ENCODE measurements at regions not wholly inside any gene's neighbourhood (a gene's known extent, or its start where the extent isn't known, plus 50 kb on each side); places are given as distances from the start of the nearest gene placed in this dataset.
"Not testable (repeated sequence)": the region's sequence is repeated elsewhere in the genome, so short reads cannot be mapped to it uniquely, and the experiment has no call there.

DNA sequence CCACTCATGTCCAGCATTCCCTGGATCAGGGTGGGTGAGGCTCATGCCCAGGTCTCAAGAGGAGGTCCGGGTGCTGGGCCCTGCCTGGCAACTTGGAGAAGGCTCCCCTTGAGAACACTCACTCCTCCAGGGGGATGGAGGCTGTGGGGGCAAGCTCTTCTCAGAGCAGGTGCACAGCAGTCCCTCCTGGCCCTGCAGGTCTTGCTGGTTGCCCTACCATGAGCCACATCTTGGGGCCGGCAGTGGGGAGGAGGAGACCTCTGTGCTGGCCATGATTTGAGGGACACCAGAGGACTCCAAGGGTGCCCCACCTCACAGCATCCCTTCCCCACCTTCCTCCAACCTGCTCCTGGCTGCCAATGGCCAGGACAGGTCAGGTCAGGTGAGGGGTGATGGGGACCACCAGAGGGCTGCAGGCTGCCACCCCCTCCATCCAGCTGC lies 87.4 kb upstream of the RET start:
- no peak for DNase-seq

DNA sequence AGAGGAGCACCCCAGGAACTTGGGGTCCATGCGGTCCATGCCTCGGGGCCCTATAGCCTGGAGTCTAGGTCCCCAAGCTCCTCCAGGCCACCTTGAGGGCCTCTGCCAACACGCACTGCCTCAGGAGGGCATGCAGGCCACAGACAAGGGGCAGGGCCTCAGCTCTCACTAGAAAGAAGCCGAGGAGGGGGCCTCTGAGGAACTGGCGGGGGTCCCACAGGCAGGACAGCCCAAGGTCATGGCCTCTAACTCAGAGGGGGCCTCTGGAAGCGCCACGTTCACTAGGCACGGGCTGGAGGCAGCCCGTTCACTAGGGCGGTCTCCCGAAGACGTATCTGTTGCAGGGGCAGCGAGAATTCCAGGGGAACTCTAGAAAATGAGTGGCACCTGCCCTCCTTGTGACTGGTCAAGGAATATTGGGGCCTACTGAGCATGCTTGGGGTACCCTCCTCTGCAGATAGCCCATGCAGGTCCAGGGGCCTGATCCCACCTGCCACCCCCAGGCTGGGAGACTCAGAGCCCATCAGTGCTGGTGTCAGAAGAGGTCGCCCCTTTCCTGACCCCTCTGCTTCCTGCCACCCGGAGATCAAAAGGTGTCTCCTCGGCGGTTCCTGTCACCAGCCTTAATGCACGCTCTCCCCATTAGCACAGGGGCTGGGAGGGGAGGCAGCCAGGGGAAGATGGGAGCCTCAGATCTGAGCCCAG lies 86.7 kb upstream of the RET start:
- no peak for DNase-seq

DNA sequence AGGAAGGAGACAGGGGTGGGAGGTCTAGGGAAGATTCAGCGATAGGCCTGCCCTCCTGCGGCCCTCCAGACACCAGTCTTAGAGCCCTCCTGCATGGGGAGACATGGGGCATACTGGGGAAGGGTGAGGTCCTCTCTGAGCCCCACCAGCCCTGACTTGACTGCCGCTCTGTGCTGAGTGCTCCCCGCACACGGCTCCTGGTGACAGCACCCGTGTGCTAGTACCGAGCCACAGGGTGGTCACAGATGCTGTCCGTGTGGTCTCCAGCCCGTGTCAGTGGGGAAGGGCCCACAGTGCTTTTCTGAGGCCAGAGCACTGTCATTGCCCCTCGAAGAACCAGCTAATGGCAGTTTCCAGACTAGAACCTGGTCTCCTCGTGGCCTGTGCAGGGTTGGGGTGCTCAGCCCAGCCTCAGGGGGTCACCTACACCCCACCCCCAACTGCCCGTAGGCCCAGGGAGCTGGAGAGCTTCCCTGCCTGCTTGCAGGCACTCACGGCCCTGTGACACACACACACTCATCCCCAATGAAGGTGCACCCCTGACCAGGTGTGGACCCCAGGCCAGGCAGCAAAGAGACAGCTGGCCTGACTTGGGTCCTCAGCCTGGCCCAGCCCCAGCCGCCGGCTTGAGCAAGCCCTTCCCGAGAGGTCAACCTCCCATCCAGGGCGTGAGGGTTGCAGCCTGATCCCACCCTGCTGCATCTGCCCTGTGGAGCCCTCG lies 86.0 kb upstream of the RET start:
- no peak for DNase-seq

DNA sequence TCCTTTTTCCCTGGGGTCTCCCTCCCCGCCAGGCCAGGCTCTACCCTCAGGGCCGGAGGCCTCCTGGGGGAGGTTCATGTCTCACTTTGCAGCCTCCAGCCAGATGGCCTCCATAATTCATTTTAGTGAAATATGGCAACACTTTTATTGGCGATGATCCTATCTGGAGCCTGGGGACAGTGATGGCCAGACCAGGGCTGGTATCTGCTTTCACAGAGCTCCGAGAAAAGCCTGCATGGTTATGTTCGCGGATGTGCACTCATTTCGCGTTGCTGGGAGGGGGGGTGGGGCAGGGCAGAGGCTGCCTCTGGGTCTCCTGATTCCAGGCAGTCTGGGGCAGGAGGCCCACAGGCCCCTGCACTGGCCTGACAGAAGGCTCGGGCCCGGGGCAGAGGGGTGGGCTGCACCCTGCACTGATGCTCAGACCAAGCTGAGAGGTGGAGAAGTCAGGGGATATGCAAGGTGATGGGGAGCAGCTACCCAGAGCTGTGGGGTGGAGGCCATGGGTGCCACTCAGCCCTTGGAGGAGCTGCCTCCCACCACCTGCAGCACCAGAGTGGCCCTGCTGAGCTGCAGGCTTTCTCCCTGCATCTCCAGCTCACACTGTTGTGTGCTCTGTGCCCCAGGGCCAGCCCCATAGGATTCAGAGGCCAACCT lies 85.3 kb upstream of the RET start:
- no peak for DNase-seq

DNA sequence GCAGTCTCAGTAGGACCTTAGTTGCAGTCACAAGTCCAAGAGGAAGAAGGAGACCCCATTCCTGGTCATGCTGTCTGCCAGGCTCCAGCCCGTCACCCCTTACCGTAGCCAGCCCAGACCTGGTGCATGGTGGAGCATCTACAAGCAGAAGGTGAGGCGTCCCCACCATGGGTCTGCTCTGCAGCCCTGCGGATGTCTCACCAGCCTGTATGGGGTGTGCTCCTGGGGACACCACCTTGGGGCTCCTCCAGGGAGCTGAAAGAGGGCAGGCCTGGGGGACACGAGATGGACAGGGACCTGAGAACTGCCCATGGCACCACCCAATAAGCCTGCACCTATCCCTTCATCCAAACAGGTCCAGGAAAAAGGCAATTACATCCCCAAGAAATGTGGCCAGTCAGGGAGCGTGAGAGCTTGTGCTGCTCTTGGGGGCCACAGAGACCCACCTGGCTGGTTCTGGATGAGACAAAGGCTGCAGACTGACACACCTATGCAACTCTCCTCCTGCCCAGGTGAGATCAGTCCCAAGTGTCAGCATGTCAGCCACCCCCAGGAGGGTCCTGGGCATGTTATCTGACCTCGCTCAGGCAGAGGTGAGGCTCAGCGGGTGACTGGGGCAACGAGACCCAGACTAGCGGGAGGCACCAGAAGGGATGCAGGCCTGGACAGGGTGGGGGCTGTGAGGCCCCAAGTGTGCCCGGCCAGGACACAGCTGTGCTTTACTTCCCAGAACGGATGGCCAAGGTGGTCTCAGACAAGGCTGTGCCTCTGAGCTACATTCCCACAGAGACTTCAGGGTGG lies 84.5 kb upstream of the RET start:
- no peak for DNase-seq

DNA sequence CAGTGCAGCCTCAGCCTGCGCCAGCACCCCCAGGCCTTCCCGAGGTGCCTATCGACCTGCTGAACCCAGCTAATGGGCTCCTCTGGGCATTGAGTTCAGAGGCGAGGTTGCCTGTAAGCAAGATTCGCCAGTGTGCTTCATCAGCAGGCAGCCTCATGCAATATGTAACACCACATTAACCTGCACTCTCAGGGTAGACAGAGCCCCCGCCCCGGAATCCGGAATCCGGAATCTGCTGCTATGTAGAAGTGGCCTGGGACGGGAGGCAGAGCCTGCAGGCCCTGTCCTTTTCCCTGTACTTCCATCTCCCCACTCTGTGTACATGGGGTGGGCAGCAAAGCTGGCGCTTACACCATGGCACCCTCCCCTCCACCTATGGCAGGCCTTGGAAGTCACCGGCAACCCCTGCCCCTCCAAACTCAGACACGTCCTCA lies 83.9 kb upstream of the RET start:
- no peak for DNase-seq

DNA sequence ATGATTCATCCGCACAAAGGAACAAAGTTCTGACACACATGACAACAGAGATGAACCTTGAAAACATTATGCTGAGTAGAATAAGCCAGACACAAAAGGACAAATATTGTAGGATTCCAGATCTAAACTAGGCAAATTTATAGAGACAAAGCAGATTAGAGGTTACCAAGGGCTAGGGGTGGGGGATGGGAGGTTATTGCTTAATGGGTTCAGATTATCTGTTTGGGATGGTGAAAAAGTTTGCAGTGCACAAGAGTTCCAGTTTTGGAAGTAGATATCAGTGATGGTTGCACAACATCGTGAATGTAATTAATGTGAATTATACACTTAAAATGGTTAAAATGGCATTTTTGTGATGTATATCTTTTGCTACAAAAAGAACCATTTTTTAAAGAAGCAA lies 82.0 kb upstream of the RET start:
- not testable (repeated sequence) for DNase-seq

DNA sequence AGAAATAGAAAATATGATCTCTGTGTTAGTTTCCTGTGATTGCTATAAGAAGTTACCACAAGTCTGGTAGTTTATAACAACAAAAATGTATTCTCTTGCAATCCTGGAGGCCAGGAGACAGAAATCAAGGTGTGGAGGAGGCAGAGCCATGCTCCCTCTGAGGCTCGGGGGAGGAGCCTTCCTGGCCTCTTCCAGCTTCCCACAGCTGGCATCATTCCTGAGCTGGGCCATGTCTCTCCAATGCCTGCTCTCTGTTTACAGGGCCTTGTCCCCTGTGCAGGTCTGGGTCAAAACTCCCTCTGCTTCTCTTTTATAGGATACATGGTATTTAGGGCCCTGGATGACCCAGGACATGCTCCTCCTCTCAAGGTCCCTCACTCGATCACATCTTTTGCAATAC lies 81.3 kb upstream of the RET start:
- no peak for DNase-seq

DNA sequence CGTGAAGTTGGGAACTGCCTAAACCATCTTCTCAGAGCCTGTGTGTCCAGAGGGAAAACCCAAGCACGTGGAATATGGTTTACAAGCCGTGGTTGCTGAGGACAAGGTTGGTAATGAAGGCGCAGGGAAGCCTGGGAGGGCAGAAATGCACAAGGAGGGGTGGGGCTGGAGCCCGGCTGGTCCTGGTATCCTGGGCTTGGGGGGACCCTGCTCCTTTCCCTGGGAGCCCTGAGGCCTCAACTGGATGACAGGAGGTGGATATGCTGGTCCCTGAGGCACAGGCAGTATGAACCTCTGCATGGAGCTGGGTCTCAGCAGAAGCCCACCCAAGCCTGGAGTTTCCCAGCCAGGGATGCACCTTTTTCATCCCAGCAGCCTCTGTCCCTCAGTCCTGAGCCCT lies 80.3 kb upstream of the RET start:
- no peak for DNase-seq

DNA sequence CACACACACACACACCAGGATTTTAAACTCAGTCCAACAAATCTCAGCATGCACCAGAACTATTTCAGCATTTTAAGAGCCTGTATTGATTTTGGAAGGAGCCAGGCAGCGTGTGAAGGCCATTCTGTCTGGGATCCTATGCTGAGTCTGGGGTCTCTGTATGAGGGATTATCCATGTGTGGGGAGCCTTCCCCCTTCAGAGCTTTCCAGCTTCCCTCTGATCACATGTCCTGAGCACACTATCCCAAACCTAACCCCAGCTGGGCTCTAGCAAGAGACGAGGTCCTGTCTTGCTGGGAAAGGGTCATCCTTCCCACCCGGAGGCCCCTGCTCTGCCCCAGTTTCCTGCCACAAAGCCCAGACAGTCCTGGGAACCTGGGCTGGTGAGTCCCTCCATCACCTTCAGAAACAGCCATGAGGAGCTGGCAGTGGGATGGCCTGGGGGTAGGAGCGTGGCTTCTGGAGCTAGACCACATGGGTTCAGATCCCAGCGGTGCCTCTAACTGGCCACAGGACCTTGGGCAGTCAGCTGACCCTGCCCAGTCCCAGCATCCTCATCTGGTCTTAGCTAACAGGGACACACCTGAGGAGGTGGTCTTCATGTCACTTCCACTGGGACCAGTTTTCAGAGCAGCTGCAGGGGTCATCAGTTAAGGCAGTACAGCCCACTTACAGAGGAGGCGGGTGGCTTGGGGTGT lies 79.6 kb upstream of the RET start:
- DNase-seq, result no peak

DNA sequence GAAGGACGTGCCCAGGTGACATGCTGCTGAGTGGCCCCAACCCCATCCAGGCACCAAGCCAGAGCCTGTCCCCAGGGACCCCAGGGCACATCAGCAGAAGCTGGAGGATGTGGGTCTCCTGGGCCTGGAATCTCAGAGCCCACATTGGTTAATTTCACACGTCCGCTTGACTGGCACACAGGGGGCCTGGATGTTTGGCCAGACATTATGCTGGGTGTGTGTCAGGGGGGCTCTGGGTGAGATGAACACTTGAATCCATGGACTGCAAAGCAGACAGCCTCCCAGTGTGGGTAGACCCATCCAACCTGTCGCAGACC lies 79.1 kb upstream of the RET start:
- DNase-seq, result no peak

DNA sequence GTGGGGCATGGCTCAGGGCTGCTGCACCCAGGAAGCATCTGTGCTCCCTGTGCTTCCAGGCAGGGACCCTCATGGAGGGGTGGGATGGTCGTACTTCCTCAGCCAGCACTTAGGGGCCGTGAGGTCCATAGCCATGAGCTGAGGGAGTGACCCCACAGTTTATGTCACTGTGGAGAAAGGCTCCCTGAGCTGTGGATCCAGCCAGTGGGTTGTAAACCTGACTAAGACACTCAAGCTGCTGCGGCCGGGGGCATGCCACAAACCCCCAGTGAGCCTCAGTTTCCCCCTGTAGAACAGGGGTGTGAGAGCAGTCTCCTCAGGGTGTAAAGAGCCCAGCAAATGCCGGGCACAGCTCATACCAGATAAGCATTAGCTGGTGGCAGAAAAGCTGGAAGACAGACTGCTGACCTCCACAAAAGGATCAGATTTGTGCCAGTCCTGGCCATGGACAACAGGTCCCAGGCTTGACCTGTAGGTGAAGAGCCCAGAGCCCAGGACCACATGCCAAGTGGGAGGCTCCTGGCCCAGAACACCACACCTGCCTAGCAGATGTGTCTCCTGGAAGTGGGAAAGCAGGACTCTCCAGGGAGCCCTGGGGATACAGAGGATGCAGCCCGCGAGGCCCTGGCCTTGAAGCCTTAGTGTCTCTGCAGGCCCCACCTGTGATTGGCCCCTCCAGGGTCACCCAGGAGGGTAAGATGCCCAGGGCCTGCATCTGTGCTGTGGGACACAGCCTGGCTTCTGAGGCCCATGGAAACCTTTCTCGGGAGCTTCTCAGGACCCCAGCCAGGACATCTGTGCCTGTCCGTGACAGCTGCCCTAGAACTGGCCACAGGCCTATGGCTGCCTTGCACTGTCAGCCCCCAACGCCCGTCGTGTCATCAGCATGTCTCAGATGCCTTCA lies 78.1 kb upstream of the RET start:
- DNase-seq, result no peak

DNA sequence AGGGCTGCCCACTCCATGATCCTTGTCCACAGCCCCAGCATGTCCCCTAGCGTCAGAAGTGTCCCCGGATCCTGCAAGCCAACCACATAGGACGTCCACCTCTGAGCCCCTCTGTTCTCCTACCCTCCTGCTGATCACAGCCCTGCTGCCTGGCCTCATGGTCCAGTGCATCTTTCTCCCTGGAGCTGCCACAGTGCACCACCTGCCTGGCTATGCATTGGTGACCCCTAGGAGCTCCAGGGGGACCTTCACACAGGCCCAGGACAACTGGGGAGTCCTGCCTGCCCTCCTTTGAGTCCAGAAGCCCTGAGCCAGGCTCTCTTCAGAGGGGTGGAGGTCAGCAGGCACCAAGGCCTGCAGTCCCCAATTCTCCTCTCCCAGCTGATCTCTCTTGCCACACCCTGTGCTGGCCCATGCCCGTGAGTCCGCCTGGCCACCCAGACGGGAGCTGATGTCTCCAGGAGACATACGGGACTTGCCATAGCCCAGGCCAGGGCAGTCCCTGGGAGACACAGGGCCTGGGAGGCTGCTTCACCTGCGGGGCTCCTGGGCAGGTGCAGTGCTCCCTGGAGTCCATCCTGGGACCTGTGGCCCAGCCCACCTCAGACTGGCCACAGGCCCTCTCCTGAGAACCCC lies 77.4 kb upstream of the RET start:
- no peak for DNase-seq

DNA sequence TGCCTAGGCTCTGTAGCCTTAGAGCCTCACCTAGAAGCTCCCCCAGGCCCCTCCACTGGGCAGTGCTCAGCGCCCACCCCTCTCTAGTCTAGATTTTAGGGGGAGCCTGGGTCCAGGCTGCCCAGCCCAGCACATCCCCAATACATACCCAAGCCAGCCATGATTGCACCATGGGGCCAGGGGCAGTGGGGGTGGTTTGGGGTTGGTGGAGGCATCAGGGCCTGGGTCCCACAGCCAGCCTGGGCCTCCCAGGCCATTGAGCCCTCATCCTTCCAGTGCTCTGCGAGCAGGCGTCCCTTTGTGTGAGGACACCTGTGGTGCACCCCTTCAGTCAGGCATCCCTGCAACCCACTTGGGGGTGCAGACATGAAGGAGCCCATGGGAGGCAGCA lies 76.9 kb upstream of the RET start:
- DNase-seq, result no peak

DNA sequence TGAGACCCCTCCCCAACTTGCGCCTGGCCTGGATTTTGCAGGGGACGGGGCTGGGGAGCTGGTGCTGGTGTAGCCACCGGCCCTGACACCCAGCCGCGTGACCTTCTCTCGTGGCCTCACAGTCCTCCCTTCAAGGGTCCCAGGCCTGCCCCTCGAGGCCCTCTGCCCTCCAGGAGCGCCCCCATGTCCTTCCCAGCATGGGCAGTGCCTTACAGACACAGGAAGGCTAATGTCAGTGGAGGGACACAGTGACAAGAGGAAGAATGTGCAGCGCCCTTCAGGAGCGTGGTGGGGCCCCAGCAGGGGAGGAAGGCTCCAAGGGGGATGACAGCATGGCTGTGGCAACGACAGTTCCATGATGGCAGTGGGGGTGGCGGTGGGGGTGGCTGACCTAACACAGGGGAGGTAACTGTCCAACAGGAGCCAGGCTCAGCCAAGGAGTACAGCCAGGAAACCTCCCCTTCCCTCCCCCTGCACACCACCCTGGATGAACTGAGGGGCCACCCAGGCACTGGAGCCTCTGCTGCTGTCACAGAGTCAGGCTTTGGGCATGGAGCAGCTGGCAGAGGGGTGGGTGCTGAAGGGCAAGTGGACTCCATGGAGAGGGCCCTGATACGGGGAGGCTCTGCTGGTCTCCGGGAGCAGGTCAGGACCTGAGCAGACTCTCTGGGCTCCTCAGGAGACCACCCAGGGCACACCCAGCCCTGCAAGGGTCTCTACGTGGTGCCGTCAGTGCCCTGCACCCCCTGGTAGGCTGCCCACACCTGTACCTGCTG lies 76.0 kb upstream of the RET start:
- no peak for DNase-seq

DNA sequence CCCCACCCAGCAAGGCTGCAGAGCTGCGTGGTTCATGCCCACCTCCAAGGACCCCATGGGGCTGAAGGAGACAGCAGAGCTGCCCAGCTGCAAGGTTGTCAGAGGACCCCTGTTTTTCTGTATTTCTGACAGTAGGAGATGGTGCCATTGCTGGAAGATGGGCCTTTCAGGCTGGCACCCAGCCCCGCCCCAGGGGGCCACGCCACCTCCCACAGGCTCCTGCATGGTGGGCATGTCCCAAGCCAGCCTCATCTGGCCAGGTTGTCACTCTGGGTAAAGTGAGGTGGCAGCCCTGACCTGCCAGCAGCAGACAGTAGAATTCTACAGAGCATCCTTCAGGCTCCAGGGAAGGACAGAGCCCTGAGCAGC lies 75.5 kb upstream of the RET start:
- DNase-seq, result no peak

DNA sequence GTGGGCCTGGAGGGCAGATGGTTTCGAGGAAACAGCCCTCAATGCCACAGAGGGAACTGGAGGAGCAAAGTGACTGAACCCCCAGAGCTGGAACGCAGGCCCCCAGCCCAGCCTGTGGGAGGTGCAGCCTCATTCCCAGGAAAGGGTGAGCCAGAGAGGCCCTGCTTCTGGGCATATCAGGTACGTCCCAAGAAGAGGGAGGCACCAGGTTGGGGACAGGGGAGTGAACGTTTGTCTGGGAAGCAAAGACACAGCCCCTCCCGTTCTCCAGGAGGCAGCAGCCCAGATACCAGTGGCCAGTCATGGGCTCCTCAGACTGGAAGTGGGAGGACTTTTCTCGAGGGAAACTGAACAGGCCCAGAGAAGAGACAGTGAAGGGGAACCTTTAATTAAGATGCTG lies 74.3 kb upstream of the RET start:
- no peak for DNase-seq

DNA sequence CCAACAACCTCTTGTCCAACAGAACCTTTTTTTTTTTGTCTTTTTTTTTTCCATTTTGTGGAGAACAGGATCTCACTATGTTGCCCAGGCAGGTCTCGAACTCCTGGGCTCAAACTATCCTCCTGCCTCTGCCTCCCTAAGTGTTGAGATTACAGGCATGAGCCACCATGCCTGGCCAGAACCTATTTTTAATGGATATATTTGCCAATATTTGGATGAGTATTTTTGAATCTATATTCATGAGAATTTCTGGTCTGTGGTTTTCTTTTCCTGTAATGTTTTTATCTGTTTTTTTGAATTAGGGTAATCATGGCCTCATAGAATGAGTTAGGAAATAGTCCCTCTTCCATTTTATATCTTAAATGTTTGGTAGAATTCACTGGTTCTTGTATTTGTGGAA lies 70.4 kb upstream of the RET start:
- no peak for DNase-seq

DNA sequence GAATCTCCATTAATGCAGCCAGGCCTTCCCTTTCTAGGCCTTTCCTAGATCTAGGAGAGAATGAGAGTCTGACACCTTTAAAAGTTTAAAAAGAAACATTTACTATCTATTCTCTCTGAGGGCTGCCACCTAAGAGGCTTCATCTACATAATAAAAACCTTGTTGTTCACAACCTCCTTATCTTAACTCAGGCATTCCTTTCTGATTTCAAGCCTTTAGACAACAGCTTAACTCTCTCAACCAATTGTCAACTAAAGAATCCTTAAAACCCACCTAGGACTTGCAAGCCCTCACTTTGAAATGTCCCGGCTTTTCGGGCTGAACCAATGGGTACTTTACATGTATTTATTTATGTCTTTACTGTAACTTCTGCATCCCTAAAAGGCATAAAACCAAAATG lies 64.3 kb upstream of the RET start:
- DNase-seq, result no peak

DNA sequence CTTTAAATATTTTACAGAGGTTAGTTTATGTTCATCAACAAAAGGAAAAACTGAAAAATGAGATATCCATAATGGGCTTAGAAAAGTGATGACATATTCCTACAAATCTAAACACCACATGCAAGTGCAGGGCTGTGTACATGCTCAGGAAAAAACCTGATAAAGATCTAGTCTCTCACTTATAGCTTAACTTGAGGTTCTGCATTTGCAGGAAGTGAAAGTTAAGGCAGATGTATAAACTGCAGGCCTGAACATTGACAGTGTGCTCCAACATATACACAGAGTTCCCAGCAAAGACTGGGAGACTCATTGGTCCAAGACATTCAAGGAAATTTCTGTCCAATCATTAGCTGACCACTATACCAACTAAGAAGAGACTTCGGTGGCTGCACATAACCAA lies 63.8 kb upstream of the RET start:
- DNase-seq, result no peak

DNA sequence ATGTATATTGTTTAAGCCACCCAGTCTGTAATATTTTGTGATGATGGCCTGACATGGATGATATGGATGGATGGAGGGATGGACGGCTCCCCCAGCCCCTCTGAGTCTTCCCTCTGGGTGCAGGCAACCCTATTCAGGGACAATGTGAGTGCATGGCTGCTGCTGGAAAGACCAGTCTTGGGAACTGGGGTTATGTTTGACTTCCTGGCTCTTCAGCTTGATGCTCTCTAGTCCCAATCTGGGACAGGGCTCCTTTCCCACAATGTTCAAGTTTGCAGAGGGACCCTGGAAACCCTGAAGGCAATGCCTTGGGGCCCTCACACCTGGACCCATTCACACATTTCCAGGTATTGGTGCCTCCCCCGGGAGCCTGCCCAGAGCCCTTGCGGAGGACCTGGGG lies 52.3 kb upstream of the RET start:
- no peak for DNase-seq
